Fibroblast of lung (primary cell): ENCODE measurements at regions not wholly inside any gene's neighbourhood (a gene's known extent, or its start where the extent isn't known, plus 50 kb on each side); places are given as distances from the start of the nearest gene placed in this dataset.

Experiments
- DNase-seq, 2 donors: peaks; one replicate each; pipeline versions ENCODE4 v3.0.0 to v3.0.0-alpha.2; 2010; ENCODE audit warnings: low read depth in 2 of 2
- H2AFZ ChIP-seq: 2 replicates; pipeline ENCODE4 v1.5.1; 2012; ENCODE audit warnings: low read length, control low read depth, inconsistent platforms
- H3K27ac ChIP-seq: 2 replicates; pipeline ENCODE4 v1.5.1; 2011; ENCODE audit warnings: low read length, control low read depth; ENCODE audit not compliant: insufficient read depth
- H3K27me3 ChIP-seq: 2 replicates; pipeline ENCODE4 v1.5.1; 2011; ENCODE audit warnings: mild to moderate bottlenecking, low read length; ENCODE audit not compliant: control insufficient read depth, insufficient read depth
- H3K36me3 ChIP-seq: 2 replicates; pipeline ENCODE4 v1.5.1; 2011; ENCODE audit warnings: low read length; ENCODE audit not compliant: control insufficient read depth, insufficient read depth
- H3K4me1 ChIP-seq: 2 replicates; pipeline ENCODE4 v1.5.1; 2011; ENCODE audit warnings: low read length; ENCODE audit not compliant: control insufficient read depth, insufficient read depth; ENCODE audit errors: extremely low read depth
- H3K4me2 ChIP-seq: 2 replicates; pipeline ENCODE4 v1.5.1; 2011; ENCODE audit warnings: low read length, control low read depth; ENCODE audit not compliant: insufficient read depth; ENCODE audit errors: extremely low read depth
- H3K4me3 ChIP-seq, 4 experiments: fragments of 200-600 bp in 1 of 4; sonication (generic) in 1 of 4; replicated peaks in 1 of 4; 2 replicates each; pipeline ENCODE4 v1.5.1; 2011 to 2016; ENCODE audit warnings: low read length in 4 of 4, low read depth in 3 of 4, mild to moderate bottlenecking in 3 of 4, control low read depth in 2 of 4, inconsistent platforms in 1 of 4, mixed read lengths in 1 of 4; ENCODE audit not compliant: insufficient read depth in 1 of 4; ENCODE audit errors: control extremely low read depth in 1 of 4
- H3K79me2 ChIP-seq: 2 replicates; pipeline ENCODE4 v1.5.1; 2012; ENCODE audit warnings: mild to moderate bottlenecking, low read length, inconsistent platforms; ENCODE audit not compliant: control insufficient read depth, insufficient read depth
- H3K9ac ChIP-seq: 2 replicates; pipeline ENCODE4 v1.5.1; 2011; ENCODE audit warnings: mild to moderate bottlenecking, low read length, control low read depth; ENCODE audit not compliant: insufficient read depth
- H3K9me3 ChIP-seq: 2 replicates; pipeline ENCODE4 v1.5.1; 2012; ENCODE audit warnings: low read depth, low read length; ENCODE audit not compliant: control insufficient read depth, insufficient read depth
- H4K20me1 ChIP-seq: 2 replicates; pipeline ENCODE4 v1.5.1; 2011; ENCODE audit warnings: low read length; ENCODE audit not compliant: control insufficient read depth, insufficient read depth; ENCODE audit errors: extremely low read depth
- EZH2 ChIP-seq: IDR thresholded peaks from 2 replicates; pipeline ENCODE4 v1.5.1; 2012; ENCODE audit warnings: low read length, control low read depth, mild to moderate bottlenecking; ENCODE audit errors: missing control alignments
- TF ChIP-seq, protein P1 (sequence below), 2 donors: IDR thresholded peaks in 1 of 2; conservative IDR thresholded peaks in 1 of 2; 1 replicate in 1 of 2; 2 replicates in 1 of 2; pipeline ENCODE4 v1.5.1; 2011 to 2012; ENCODE audit warnings: low read length in 2 of 2, control low read depth in 1 of 2, inconsistent platforms in 1 of 2, low read depth in 1 of 2, mild to moderate bottlenecking in 1 of 2

- no peaks in the 10 kb centered on the region for H3K27me3 ChIP-seq
- H3K9ac ChIP-seq: no peak overlapping the region
- no peaks in the 10 kb centered on the region for H3K9me3 ChIP-seq
- H3K4me3 ChIP-seq: no peak overlapping the region
- H3K4me2 ChIP-seq: no peak overlapping the region
- DNase-seq: no peak
- no peaks in the 10 kb centered on the region for H3K36me3 ChIP-seq
- no peaks in the 10 kb centered on the region for H3K4me1 ChIP-seq
- H3K27ac ChIP-seq: no peak overlapping the region
- no peaks in the 10 kb centered on the region for H4K20me1 ChIP-seq
- H3K79me2 ChIP-seq: no peaks in the 10 kb centered on the region
- no peak for TF ChIP-seq EZH2
- TF ChIP-seq, protein P1, sequence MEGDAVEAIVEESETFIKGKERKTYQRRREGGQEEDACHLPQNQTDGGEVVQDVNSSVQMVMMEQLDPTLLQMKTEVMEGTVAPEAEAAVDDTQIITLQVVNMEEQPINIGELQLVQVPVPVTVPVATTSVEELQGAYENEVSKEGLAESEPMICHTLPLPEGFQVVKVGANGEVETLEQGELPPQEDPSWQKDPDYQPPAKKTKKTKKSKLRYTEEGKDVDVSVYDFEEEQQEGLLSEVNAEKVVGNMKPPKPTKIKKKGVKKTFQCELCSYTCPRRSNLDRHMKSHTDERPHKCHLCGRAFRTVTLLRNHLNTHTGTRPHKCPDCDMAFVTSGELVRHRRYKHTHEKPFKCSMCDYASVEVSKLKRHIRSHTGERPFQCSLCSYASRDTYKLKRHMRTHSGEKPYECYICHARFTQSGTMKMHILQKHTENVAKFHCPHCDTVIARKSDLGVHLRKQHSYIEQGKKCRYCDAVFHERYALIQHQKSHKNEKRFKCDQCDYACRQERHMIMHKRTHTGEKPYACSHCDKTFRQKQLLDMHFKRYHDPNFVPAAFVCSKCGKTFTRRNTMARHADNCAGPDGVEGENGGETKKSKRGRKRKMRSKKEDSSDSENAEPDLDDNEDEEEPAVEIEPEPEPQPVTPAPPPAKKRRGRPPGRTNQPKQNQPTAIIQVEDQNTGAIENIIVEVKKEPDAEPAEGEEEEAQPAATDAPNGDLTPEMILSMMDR (conservative IDR thresholded peaks at IDR 0.05 in 1 of 2, IDR thresholded peaks at IDR 0.05 in 1 of 2; ENCODE audit: low read depth in 1 of 2, low read length in 2 of 2): no peak
- no peak overlapping the region for H2AFZ ChIP-seq
These were observed 51.3 kb upstream of the ZNF169 start for GRCh38 chr9:94207781-94208180.
